ENCODE measurements at regions not wholly inside any gene's neighbourhood (a gene's known extent, or its start where the extent isn't known, plus 50 kb on each side); places are given as distances from the start of the nearest gene placed in this dataset.

- Histone ChIP-seq H3K27ac (no peak overlapping the region), H3K4me3 (no peak overlapping the region), H3K4me2 (no peak overlapping the region), H3F3A (ENCODE audit: insufficient read depth, low read depth) (no peaks in the 10 kb centered on the region), H3K27me3 (ENCODE audit: insufficient read depth, low read depth) (no peaks in the 10 kb centered on the region), H4K20me1 (ENCODE audit: insufficient read depth) (no peaks in the 10 kb centered on the region), H3K9me3 (ENCODE audit: insufficient read depth, low read depth) (no peaks in the 10 kb centered on the region), H3K79me2 (ENCODE audit: low read depth) (no peaks in the 10 kb centered on the region), H3K9me2 (ENCODE audit: insufficient read depth) (no peaks in the 10 kb centered on the region), H3K4me1 (replicated peaks; ENCODE audit: insufficient read depth) (no peaks in the 10 kb centered on the region), H2AFZ (no peak overlapping the region), H3K36me3 (ENCODE audit: low read depth) (no peaks in the 10 kb centered on the region)
- TF ChIP-seq EZH2 (IDR thresholded peaks at IDR 0.05; ENCODE audit: low read depth), result no peak
- no peak for TF ChIP-seq CTCF (conservative IDR thresholded peaks at IDR 0.05)
- no peak for DNase-seq
- BruUV-seq (replicated peaks), result no TSS peak
- ChIA-PET CTCF (no interaction called here), POLR2A (ENCODE audit: unreplicated experiment) (no interaction called here)
- intact Hi-C loops (cut with micrococcal nuclease; ENCODE audit: unreplicated experiment), result no loop called here
Measured at GRCh38 chr10:9416331-9416730, 1361.8 kb downstream of the GATA3 start.

GRCh38 chr10:9419757-9420156 is 1365.3 kb downstream of the GATA3 start:
- no peak for DNase-seq
- H3K4me3 ChIP-seq, result no peak overlapping the region
- TF ChIP-seq CTCF (conservative IDR thresholded peaks at IDR 0.05) (no peak), EZH2 (IDR thresholded peaks at IDR 0.05; ENCODE audit: low read depth) (no peak)
- ChIA-PET POLR2A (ENCODE audit: unreplicated experiment) (no interaction called here), CTCF (no interaction called here)
- H3K79me2 ChIP-seq (ENCODE audit: low read depth), result no peaks in the 10 kb centered on the region
- H3K36me3 ChIP-seq (ENCODE audit: low read depth), result no peaks in the 10 kb centered on the region
- no TSS peak for BruUV-seq (replicated peaks)
- H3K27ac ChIP-seq, result no peak overlapping the region
- H3K4me1 ChIP-seq (replicated peaks; ENCODE audit: insufficient read depth), result no peaks in the 10 kb centered on the region
- intact Hi-C loops (cut with micrococcal nuclease; ENCODE audit: unreplicated experiment), result no loop called here
- H3K4me2 ChIP-seq, result no peak overlapping the region
- H3K9me2 ChIP-seq (ENCODE audit: insufficient read depth), result no peaks in the 10 kb centered on the region
- no peaks in the 10 kb centered on the region for H3K27me3 ChIP-seq (ENCODE audit: insufficient read depth, low read depth)
- H2AFZ ChIP-seq, result no peak overlapping the region
- no peaks in the 10 kb centered on the region for H4K20me1 ChIP-seq (ENCODE audit: insufficient read depth)
- no peaks in the 10 kb centered on the region for H3K9me3 ChIP-seq (ENCODE audit: insufficient read depth, low read depth)
- no peaks in the 10 kb centered on the region for H3F3A ChIP-seq (ENCODE audit: insufficient read depth, low read depth)

GRCh38 chr10:9427209-9427608 is 1372.7 kb downstream of the GATA3 start:
- Histone ChIP-seq H3K9me2 (ENCODE audit: insufficient read depth) (no peaks in the 10 kb centered on the region), H3K79me2 (ENCODE audit: low read depth) (no peaks in the 10 kb centered on the region), H4K20me1 (ENCODE audit: insufficient read depth) (no peaks in the 10 kb centered on the region), H3F3A (ENCODE audit: insufficient read depth, low read depth) (no peaks in the 10 kb centered on the region), H2AFZ (no peak overlapping the region), H3K4me3 (no peak overlapping the region), H3K27me3 (ENCODE audit: insufficient read depth, low read depth) (no peaks in the 10 kb centered on the region), H3K4me2 (no peak overlapping the region), H3K27ac (no peak overlapping the region), H3K36me3 (ENCODE audit: low read depth) (no peaks in the 10 kb centered on the region), H3K9me3 (ENCODE audit: insufficient read depth, low read depth) (no peaks in the 10 kb centered on the region), H3K4me1 (replicated peaks; ENCODE audit: insufficient read depth) (no peaks in the 10 kb centered on the region)
- ChIA-PET POLR2A (ENCODE audit: unreplicated experiment) (no interaction called here), CTCF (no interaction called here)
- no peak for DNase-seq
- intact Hi-C loops (cut with micrococcal nuclease; ENCODE audit: unreplicated experiment), result no loop called here
- no peak for TF ChIP-seq EZH2 (IDR thresholded peaks at IDR 0.05; ENCODE audit: low read depth)
- TF ChIP-seq CTCF (conservative IDR thresholded peaks at IDR 0.05), result no peak
- BruUV-seq (replicated peaks), result no TSS peak
